HG02943 (cell line): ENCODE measurements at regions not wholly inside any gene's neighbourhood (a gene's known extent, or its start where the extent isn't known, plus 50 kb on each side); places are given as distances from the start of the nearest gene placed in this dataset.

Source experiments
- ATAC-seq: cut with Tn5 transposase; IDR thresholded peaks from one replicate; pipeline ENCODE4 v1.9.1; 2021; ENCODE audit warnings: mild to moderate bottlenecking, low read depth, moderate library complexity; ENCODE audit not compliant: unreplicated experiment

- ATAC-seq = no peak
These were observed 850.3 kb downstream of the GALC start for GRCh38 chr14:87142551-87143211.

- no peak for ATAC-seq
These were observed 851.2 kb downstream of the GALC start for GRCh38 chr14:87141801-87142200.

GRCh38 chr14:87139299-87139698 is 853.7 kb downstream of the GALC start:
- no peak for ATAC-seq

GRCh38 chr14:87133073-87133801 is 859.7 kb downstream of the GALC start:
- no peak for ATAC-seq

DNA sequence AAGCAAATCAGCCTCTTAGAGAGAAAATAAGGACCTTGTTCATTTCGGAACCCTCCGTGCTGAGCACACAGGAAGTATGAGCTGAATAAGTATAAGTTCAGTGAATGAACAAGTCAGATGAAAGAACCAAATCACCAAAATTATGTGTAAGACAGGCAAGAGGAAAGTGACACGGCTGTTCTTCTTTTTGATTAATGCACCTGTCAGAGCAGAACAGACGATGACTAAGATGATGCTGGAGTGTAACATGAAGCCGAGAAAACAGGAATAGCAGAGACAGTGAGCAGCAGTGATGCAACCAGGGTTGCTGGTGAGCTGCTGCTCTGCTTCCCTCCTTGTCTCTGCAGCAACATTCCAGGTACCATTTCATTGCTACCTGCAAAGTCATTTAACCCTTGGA is 861.1 kb downstream of the GALC start:
- ATAC-seq = no peak

DNA sequence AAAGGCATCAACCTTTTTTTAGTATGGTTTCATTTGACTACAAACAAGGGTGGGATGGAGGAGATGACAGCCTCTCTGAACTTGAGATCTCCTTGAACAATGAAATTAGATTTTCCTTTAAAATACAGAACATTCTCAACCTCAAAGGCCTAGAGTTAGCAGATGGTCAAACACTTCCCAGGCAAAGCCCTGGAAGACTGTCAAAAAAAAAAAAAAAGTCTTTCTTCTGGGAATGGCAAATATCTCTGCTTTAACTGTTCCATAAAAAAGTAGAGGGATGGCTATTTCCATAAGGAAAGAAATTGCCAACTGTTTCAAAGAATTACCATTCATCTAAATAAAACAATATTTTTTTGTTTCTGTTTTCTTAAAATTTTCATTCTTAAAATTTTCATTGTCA is 870.8 kb downstream of the GALC start:
- ATAC-seq = no peak

- ATAC-seq = no peak
These were observed 871.3 kb downstream of the GALC start for GRCh38 chr14:87121716-87122115.

GRCh38 chr14:87115234-87115633 is 877.7 kb downstream of the GALC start:
- no peak for ATAC-seq

GRCh38 chr14:87113286-87113685 is 879.7 kb downstream of the GALC start:
- ATAC-seq = no peak

DNA sequence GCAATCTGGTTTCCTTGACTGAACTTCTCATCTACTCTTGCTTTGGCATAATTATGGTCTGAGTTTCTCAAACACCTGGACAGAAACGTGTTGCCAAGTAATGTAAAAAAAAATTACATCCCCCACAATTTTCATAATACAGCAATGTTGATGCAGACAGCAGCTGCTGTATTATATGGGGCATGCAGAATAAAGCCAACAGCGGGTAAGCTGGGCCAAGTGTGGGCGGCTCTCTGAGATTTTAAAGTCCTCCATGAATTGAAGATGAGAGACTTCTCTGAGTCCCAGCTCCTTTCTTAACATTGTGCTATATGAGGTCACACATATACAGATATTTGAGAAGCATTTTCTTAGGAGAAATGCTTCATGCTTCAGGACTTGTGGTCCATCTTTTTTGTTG is 881.2 kb downstream of the GALC start:
- no peak for ATAC-seq

DNA sequence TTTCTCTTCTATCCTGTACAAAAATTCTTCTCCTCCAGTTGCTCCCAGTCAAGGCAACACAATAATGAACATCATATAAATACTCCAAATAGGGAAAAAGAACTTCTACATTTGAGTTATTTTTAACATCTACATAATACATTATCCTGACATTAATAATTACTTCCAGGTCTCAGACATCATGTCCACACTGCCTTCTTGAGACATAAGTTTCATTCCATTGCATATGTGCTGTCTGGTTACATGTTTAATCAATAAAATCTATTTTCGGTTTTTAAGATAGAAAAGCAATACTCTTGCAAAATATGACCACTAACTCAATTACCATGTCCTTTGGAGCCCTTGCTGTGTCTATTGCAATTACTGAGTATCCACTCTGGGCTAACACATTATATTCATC is 881.9 kb downstream of the GALC start:
- no peak for ATAC-seq

DNA sequence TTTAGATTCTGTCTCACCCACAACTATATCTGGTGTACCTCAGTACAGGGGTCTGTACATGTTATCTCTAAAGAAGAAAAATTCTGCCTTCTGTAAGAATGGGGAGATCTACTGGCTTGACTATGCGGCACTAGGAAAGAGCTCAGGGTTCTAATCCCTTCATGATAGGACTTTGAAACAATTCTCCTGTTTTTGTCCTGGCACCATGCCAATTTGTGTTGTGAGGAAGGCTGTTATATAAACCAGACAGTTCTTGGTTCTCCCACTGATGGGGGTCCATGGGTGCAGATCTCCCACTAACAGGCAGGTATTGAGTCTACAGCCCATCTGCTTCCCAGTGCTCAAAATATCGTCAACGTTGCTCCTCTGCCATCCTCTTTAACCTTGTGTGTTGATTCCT is 883.7 kb downstream of the GALC start:
- no peak for ATAC-seq

DNA sequence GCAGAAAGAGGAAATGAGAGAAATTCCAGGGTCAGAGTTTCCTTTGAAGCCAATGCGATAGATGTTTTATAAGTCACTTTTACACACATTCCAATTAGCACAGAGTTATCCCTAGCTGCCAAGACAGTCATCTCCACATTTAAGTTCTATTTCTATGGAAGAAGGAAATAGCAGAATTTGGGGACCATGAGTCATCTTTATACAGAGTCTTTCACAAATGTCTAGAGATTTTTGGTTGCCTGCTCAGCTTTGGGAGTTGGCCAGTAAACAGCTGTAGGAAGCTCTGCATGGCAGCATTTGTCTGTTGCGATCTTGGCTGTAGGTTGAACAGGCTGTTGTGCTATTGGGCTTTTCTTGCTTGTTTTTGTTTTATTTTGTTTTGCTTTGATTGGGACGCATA is 884.3 kb downstream of the GALC start:
- ATAC-seq = no peak

DNA sequence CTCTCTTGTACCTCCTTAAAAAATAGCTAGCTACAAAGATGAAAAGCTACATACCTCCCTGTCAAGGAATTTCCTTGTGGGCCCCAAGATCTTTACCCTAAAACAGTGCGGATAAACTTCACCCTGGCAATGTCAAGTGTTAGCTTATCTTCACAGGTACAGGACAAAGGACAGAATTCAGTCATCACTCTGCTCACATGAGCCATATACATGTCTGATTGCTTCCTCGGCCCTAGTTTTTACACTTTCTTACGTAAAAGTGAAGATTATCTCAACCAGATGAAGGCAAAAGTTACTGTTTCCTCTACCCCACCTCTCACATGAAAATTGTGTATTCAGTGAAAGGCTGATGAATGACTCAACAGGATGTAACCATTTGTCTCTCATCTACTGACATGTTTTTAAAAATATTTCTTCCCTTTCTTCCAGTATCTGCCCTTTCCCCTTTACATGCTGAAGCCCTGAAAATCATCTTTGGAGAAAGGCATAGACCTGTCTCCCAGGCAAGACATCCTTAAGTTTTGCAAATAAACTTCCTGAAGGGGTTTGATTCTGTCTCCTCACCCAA is 890.1 kb downstream of the GALC start:
- ATAC-seq = no peak

DNA sequence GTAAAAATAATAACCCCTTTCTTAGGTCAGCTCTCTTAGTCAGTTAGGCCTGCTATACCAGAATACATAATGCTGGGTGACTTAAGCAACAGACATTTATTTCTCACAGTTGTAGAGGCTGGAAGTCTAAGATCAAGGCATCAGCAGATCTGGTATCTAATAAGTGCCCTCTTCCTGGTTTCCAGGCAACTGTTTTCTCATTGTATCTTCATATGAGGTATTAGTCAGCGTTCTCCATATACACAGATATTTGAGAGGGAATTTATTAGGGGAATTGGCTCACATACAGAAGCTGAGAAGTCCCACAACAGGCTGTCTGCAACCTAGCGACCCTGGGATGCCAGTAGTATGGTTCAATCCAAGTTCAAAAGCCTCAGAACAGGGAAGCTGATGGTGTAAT is 896.0 kb downstream of the GALC start:
- no peak for ATAC-seq

DNA sequence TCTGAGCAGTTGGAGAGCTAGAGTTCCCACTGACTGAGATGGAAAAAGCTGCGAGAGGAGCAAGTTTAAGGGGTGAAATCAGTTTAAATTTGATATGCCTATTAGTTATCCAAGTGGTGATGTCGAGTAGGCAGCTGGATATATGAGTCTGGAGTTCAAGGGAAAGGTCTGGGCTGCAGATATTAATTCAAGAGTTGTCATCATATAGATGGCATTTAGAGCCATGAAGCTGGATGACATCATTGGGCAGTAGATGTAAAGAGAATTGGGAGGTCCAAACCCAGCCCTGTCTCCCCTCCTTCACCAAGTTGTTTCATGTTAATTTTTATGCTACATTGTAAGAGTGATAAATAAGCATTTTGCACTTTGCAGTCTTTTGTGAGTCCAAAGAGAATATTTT is 898.1 kb downstream of the GALC start:
- no peak for ATAC-seq

- ATAC-seq = no peak
These were observed 904.4 kb downstream of the GALC start for GRCh38 chr14:87088588-87088987.

DNA sequence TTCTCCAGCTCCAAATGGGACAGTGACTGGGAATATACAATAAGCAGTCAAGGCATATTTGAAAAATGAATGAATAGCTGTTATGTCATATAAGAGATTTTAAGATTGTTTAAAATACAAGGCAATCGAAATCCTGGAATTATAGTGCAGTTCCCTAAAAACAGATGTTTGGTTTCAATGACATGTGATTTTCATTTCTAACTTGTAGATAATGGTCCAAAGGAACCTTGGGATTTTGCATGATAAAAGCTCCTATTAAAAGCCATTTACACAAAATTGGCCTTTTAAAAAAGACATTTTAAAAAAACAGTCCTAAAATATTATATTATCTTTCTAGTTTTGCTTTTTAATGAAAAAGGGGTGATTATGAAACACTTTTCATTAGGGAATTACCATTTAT is 905.1 kb downstream of the GALC start:
- no peak for ATAC-seq

- ATAC-seq = no peak
These were observed 908.1 kb downstream of the GALC start for GRCh38 chr14:87084908-87085307.

GRCh38 chr14:87082917-87083316 is 910.1 kb downstream of the GALC start:
- ATAC-seq = no peak

DNA sequence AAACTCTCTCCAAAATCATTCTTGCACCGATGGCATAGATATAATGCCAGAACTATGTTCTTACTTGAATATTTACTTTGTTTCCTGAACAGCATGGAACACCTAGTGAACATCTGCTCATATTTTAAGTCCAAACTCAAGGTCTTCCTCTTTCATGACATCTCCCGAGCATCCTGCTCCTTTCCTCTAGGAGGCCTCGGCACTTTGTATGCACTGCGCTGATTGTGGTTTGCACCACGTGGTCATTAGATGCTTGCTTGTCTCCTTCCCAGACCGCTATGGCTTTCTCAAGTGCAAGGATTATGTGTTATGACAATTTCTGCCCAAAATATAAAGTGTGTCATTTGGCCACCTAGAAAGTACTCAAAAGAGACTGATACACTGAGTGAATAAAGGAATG is 912.0 kb downstream of the GALC start:
- no peak for ATAC-seq

DNA sequence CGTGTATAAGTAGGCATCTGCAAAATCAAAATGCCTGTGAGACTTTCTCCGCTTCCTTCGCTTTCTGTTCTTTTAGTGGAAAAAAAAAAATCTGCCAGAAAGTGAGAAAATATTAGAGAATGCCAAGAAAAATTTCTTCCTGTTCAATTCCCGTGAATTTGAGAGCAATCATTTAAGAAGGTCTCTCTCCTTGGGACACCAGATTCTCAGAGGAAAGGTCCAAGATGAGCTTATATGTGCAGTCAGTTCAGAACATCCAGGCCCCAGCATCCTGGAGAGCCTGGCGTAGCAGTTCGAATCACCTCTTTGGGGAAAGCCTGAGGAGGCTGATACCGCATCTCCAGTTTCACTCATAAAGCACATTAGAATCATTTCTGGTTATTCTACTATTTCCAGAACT is 912.8 kb downstream of the GALC start:
- ATAC-seq = no peak
